GM21390 (cell line): ENCODE measurements at regions not wholly inside any gene's neighbourhood (a gene's known extent, or its start where the extent isn't known, plus 50 kb on each side); places are given as distances from the start of the nearest gene placed in this dataset.
A peak's percentile ranks its signal among the peaks of the same experiment; 100 is the strongest.
"Not testable (repeated sequence)": the region's sequence is repeated elsewhere in the genome, so short reads cannot be mapped to it uniquely, and the experiment has no call there.

ENCODE experiments used
- ATAC-seq: cut with Tn5 transposase; IDR thresholded peaks from one replicate; pipeline ENCODE4 v1.9.1; 2021; ENCODE audit not compliant: unreplicated experiment

DNA sequence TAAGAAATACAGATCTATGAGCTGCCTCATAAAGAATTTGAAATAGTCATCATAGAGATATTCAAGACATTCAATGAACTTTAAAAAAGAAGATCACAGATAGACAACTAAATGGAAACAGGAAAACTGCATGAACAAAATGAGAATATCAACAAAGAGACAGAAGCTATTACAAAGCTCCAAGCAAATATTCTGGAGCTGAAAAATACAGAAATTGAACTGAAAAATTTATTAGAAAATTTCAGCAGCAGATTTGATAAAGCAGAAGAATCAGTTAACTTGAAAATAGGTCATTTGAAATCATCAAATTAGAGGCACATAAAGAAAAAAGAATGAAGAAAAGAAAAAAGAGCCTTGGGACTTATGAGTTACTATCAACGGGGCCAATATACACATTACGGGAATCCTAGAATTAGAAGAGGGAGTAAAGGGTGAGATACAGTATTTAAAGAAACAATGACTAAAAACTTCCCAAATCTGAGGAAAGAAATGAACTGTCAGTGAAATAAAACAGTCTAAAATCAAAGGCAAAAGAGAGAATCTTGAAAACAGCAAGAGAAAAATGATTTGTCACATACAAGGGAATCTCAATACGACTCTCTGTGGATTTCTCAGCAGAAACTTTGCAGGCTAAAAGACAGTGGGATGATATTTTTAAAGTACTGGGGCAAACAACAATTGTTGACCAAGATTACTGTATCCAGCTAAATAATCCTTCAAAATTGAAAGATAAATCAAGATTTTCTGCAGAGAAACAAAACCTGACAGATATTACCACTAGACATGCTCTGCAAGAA lies 641.6 kb downstream of the ANKRD50 start:
- no peak for ATAC-seq

DNA sequence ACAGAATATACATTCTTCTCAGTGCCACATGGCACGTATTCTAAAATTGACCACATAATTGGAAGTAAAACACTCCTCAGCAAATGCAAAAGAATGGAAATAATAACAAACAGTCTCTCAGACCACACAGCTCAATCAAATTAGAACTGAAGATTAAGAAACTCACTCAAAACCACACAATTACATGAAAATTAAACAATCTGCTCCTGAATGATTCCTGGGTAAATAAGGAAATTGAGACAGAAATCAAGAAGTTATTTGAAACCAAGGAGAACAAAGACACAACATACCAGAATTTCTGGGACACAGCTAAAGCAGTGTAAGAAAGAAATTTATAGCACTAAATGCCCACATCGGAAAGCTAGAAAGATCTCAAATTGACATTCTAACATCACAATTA lies 637.3 kb downstream of the ANKRD50 start:
- ATAC-seq: not testable (repeated sequence)

- ATAC-seq: no peak
Measured at GRCh38 chr4:124079174-124079780, 633.3 kb downstream of the ANKRD50 start.

GRCh38 chr4:124083711-124084110 lies 628.8 kb downstream of the ANKRD50 start:
- no peak for ATAC-seq

- no peak for ATAC-seq
Measured at GRCh38 chr4:124085561-124086180, 626.9 kb downstream of the ANKRD50 start.

DNA sequence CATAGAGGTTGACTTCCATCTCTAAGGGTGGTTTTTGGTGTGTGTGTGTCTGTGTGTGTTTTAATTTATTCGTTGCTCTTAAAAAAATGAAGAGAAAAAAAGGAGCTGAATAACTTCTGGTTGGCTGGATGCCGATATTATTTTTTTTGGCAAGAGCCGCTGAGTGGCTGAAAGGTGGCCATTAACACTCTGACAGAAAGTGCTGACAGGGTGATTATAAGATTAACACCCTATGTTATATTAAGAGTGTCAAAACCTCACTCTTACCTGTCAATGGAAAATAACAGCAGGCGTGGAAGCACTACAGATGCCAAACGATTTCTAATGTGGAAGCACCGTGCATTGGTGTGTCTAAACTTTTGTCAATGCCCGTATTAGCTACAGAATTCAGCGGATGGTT lies 622.5 kb downstream of the ANKRD50 start:
- ATAC-seq: no peak

DNA sequence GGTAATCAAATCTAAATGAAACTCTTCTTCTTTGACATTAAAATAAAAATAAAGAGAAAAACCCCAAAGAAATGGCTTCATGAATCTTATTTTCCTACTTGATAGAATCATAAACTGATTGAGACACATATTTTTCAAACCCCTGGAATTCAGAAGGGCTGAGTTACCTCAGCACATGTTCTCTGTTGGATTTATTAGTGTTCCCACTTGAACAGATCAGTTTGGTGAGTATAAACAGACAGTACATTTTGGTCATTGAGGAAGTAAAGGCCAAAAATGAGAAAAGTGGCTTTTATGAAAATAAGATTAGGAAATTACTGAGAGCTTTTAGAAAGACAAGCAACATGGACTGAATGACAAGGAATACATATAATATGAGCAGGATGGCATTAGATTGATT lies 620.4 kb downstream of the ANKRD50 start:
- ATAC-seq: no peak

GRCh38 chr4:124092541-124092984 lies 620.0 kb downstream of the ANKRD50 start:
- ATAC-seq: no peak

GRCh38 chr4:124095621-124096020 lies 616.9 kb downstream of the ANKRD50 start:
- no peak for ATAC-seq

GRCh38 chr4:124096290-124096689 lies 616.2 kb downstream of the ANKRD50 start:
- ATAC-seq: no peak

DNA sequence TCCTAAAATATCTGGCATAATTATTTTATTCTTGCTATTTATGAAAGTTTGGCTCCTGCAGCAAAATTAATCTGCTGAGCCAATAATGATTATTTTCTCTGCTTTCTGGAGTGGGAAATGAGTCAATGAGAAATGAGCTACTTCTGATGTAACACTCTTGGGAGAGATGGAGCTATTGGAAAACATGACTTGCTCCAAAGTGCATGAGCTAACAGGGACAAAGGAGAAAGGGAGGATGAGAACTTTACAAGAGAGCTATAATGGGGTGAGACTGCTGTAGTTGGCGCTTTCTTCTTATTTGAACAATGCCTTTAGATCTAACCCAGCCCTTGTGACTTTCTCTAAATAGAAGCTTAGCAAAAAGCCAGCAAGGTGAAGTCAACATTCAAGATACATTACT lies 615.1 kb downstream of the ANKRD50 start:
- no peak for ATAC-seq

DNA sequence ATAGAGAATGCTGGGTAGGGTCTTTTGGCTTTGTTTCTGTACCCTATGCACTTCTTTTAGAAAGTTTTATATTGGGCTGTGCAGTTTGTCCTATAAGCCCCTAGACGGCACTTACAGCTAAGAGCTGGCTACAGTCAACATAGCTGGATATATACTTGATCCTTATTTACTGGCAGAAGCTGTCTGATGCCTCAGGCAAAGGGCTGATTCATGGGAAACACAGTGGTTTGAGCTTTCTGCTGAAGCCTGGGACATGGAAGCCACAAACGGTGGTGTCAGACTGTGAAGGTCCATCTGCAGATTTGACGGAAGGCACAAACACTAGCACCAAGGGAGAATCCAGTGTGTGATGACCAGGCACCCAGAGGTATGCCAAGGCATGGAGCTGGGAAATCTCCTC lies 608.4 kb downstream of the ANKRD50 start:
- ATAC-seq: no peak

DNA sequence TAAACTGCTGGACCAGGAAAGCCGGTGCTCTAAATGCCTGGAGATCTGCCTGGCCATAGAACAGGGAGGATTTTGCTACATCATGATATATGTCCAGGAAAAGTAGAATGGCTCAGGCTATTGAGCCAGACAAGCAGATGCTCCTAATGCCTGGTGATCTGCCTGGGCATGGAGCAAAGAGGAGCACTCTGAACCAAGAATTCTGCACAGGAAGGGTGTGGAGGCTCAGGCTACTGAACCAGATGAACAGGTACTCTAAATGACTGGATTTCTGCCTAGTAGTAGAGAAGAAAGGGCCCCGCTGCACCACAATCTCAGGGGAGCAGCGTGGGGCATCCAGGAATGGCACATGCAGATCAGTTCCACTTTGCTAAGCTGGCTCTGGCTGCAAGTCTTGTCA lies 607.9 kb downstream of the ANKRD50 start:
- no peak for ATAC-seq

GRCh38 chr4:124105212-124105611 lies 607.3 kb downstream of the ANKRD50 start:
- no peak for ATAC-seq

GRCh38 chr4:124111411-124111810 lies 601.1 kb downstream of the ANKRD50 start:
- no peak for ATAC-seq

DNA sequence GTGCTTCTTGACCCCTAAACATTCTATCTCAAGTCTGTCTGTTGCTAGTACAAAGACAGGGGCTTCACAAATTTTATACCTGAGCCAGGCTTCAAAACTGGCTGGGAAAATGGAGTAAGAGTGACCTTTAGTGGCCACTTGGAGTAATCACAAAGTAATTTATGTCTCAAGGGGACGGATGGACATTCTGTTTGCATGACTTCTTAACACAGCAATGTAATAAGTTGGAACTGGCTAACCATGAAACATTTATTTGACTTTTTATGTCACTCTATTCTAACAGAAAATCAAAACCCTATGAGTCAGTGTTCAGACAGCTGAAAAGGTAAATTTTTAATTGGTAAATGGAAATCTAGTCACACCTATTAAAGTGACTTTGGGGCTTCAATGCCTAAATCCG lies 600.6 kb downstream of the ANKRD50 start:
- ATAC-seq: peak; percentile 55

DNA sequence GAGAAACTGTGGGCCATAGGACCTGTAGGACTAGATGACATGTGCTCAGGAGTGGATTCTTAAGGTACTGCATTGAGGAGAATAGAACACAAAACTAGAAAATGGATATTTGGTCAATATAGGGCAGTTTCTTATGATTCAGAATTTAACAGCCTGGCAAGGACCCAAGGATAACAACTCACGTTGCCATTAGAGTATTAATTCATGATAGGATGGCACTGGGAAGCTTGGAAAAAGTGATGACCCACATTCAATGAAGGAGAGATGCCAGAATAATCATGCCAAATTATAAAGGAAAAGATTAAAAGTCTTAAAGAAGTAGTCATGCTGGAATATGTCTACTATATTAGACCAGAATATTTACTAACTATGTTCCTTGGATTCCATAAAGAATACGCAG lies 594.5 kb downstream of the ANKRD50 start:
- no peak for ATAC-seq

DNA sequence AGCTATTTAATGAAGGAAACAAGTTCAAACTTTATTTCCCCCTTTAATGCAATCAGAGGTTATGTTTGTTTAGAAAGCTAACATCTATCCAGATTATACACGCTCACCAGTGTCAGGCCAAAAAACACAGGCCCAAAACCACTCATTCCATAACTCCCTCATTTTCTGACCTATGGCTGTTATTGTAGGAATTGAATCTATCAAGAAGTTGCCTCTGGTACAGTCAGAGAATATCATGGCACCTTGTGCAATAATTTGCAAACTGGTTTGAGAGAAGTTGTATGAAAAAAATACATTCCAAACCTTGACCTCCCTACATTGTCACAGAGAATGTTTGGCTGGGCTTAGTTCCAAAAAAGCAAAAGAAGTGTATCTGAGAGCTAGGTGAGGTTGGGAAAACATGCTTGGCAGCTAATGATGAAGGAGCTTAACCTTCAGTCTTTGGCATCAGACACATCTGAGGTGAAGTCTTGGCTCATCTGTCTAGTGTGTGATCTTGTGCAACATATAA lies 591.0 kb downstream of the ANKRD50 start:
- no peak for ATAC-seq

DNA sequence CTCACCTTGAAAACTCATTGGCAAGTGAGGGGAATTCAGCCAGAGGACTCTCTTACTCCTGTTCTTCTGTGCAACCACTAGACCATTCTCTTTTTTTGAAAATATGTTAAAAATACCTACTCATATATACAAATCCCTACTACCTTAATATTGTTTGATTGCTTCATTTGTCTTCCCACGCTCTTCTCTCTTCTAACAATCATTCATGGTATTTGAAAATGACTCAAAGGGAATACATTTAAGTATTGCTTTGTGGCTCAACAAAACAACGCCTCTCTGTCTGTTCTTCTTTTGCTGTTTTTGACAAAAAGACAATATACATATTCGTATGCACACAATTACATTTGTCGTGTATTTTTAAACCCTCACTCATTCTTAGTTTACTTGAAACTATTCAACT lies 589.4 kb downstream of the ANKRD50 start:
- ATAC-seq: no peak

DNA sequence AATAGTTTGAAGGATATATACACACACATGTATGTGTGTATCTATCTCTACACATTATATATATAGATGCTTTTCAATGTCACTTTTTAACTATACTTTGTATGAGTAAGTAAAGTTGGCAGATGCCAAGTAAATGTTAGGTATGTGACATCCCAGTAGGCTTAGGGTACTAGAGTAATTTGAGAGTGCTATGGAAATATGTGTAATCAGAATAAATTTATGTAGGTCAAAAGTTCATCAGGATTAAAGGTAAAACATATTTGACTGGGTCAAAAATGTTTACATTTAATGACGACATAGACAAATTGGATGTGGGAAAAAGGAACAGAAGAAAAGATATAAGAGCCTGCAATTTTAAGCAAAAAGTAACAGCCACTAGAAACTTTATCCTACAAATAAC lies 588.8 kb downstream of the ANKRD50 start:
- ATAC-seq: no peak

DNA sequence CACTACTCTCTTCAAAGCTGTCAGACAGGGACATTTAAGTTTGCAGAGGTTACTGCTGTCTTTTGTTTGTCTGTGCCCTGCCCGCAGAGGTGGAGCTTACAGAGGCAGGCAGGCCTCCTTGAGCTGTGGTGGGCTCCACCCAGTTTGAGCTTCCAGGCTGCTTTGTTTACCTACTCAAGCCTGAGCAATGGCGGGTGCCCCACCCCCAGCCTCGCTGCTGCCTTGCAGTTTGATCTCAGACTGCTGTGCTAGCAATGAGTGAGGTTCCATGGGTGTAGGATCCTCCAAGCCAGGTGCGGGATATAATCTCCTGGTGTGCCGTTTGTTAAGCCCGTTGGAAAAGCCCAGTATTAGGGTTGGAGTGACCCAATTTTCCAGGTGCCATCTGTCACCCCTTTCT lies 581.2 kb downstream of the ANKRD50 start:
- ATAC-seq: not testable (repeated sequence)

DNA sequence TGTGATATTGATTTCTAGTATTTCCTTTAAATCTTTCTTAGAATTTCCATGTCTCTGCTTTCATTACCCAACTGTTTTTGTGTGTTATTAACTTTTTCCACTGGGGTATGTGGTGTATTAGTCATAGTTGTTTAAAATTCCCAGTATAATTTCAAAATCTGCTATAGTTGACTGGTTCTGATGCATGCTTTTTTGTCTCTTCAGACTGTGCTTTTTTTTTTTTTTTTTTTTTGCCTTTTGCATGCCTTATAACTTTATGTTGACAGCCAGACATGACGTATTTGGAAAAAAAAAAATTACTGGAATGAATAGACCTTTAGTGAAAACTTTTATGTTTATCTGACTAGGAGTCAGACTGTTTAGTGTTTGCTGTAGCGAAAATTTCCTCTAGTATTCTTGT lies 580.4 kb downstream of the ANKRD50 start:
- ATAC-seq: no peak
